ENCODE measurements at regions not wholly inside any gene's neighbourhood (a gene's known extent, or its start where the extent isn't known, plus 50 kb on each side); places are given as distances from the start of the nearest gene placed in this dataset.

DNA sequence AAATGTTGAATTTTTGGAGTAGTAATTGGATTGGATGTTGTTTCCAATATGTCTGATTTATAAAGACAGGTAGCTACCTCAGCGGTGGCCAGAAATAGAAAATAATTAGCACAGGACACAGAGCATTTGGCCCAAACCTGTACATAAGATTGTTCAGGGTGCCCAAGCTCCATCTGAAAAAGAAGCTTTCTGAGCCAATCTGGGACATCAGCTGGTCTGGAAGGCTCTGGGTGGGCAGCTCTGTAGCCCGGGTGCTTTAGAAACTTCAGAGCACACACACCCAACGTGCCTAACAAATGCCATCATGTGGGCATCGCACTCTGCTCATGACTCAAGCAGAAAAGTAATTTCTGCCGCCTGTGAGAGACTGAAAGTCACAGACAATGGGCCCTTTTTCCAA is 460.7 kb downstream of the ICE1 start:
- TF ChIP-seq POLR2AphosphoS5 (IDR thresholded peaks at IDR 0.05), result no peak
- TF ChIP-seq, protein P1, sequence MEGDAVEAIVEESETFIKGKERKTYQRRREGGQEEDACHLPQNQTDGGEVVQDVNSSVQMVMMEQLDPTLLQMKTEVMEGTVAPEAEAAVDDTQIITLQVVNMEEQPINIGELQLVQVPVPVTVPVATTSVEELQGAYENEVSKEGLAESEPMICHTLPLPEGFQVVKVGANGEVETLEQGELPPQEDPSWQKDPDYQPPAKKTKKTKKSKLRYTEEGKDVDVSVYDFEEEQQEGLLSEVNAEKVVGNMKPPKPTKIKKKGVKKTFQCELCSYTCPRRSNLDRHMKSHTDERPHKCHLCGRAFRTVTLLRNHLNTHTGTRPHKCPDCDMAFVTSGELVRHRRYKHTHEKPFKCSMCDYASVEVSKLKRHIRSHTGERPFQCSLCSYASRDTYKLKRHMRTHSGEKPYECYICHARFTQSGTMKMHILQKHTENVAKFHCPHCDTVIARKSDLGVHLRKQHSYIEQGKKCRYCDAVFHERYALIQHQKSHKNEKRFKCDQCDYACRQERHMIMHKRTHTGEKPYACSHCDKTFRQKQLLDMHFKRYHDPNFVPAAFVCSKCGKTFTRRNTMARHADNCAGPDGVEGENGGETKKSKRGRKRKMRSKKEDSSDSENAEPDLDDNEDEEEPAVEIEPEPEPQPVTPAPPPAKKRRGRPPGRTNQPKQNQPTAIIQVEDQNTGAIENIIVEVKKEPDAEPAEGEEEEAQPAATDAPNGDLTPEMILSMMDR (IDR thresholded peaks at IDR 0.05), result no peak
- no peak for TF ChIP-seq EP300 (IDR thresholded peaks at IDR 0.05)
